ENCODE measurements at regions not wholly inside any gene's neighbourhood (a gene's known extent, or its start where the extent isn't known, plus 50 kb on each side); places are given as distances from the start of the nearest gene placed in this dataset.

GRCh38 chr19:31500946-31501345, 151.7 kb upstream of the TSHZ3 start:
- Histone ChIP-seq H2AFZ (no peak overlapping the region), H3K27me3 (no peaks in the 10 kb centered on the region), H3K9me2 (replicated peaks; ENCODE audit: insufficient read depth) (no peaks in the 10 kb centered on the region), H4K20me1 (ENCODE audit: insufficient read depth, poor library complexity, severe bottlenecking) (no peaks in the 10 kb centered on the region), H3K9me3 (ENCODE audit: low read depth) (no peaks in the 10 kb centered on the region), H3K27ac (no peak overlapping the region), H3K4me1 (ENCODE audit: insufficient read depth) (no peaks in the 10 kb centered on the region), H3K79me2 (no peaks in the 10 kb centered on the region), H3K36me3 (replicated peaks; ENCODE audit: insufficient read depth, low read depth) (no peaks in the 10 kb centered on the region), H3K4me3 (no peak overlapping the region), H3K4me2 (no peak overlapping the region)
- WGBS (ENCODE audit: low lambda C conversion rate, missing lambda C conversion rate), result 95% methylated on average over 11 of the region's 11 CpGs
- no peak for DNase-seq (ENCODE audit: low spot score)
- TF ChIP-seq EZH2phosphoT487 (IDR thresholded peaks at IDR 0.05; ENCODE audit: low read depth, severe bottlenecking, unreplicated experiment) (no peak), EZH2 (IDR thresholded peaks at IDR 0.05; ENCODE audit: borderline replicate concordance) (no peak), CTCF (IDR thresholded peaks at IDR 0.05; ENCODE audit: poor library complexity) (no peak)

GRCh38 chr19:31501427-31502195, 152.4 kb upstream of the TSHZ3 start:
- no peak overlapping the region for H2AFZ ChIP-seq
- no peaks in the 10 kb centered on the region for H3K9me3 ChIP-seq (ENCODE audit: low read depth)
- 91% methylated on average over 4 of the region's 4 CpGs for WGBS (ENCODE audit: low lambda C conversion rate, missing lambda C conversion rate)
- H3K79me2 ChIP-seq, result no peaks in the 10 kb centered on the region
- no peaks in the 10 kb centered on the region for H3K4me1 ChIP-seq (ENCODE audit: insufficient read depth)
- H4K20me1 ChIP-seq (ENCODE audit: insufficient read depth, poor library complexity, severe bottlenecking), result no peaks in the 10 kb centered on the region
- no peak overlapping the region for H3K27ac ChIP-seq
- H3K9me2 ChIP-seq (replicated peaks; ENCODE audit: insufficient read depth), result no peaks in the 10 kb centered on the region
- no peak overlapping the region for H3K4me3 ChIP-seq
- no peak overlapping the region for H3K4me2 ChIP-seq
- DNase-seq (ENCODE audit: low spot score), result no peak
- H3K36me3 ChIP-seq (replicated peaks; ENCODE audit: insufficient read depth, low read depth), result no peaks in the 10 kb centered on the region
- TF ChIP-seq CTCF (IDR thresholded peaks at IDR 0.05; ENCODE audit: poor library complexity), result no peak
- no peak for TF ChIP-seq EZH2 (IDR thresholded peaks at IDR 0.05; ENCODE audit: borderline replicate concordance)
- no peak for TF ChIP-seq EZH2phosphoT487 (IDR thresholded peaks at IDR 0.05; ENCODE audit: low read depth, severe bottlenecking, unreplicated experiment)
- no peaks in the 10 kb centered on the region for H3K27me3 ChIP-seq

GRCh38 chr19:31502536-31503170, 153.4 kb upstream of the TSHZ3 start:
- H3K4me3 ChIP-seq, result no peak overlapping the region
- H3K4me1 ChIP-seq (ENCODE audit: insufficient read depth), result no peaks in the 10 kb centered on the region
- H3K9me3 ChIP-seq (ENCODE audit: low read depth), result no peaks in the 10 kb centered on the region
- TF ChIP-seq EZH2 (IDR thresholded peaks at IDR 0.05; ENCODE audit: borderline replicate concordance), result no peak
- TF ChIP-seq CTCF (IDR thresholded peaks at IDR 0.05; ENCODE audit: poor library complexity), result no peak
- no peak for TF ChIP-seq EZH2phosphoT487 (IDR thresholded peaks at IDR 0.05; ENCODE audit: low read depth, severe bottlenecking, unreplicated experiment)
- 93% methylated on average over 16 of the region's 17 CpGs for WGBS (ENCODE audit: low lambda C conversion rate, missing lambda C conversion rate)
- no peaks in the 10 kb centered on the region for H4K20me1 ChIP-seq (ENCODE audit: insufficient read depth, poor library complexity, severe bottlenecking)
- no peaks in the 10 kb centered on the region for H3K36me3 ChIP-seq (replicated peaks; ENCODE audit: insufficient read depth, low read depth)
- H3K9me2 ChIP-seq (replicated peaks; ENCODE audit: insufficient read depth), result no peaks in the 10 kb centered on the region
- no peak overlapping the region for H3K4me2 ChIP-seq
- H3K27ac ChIP-seq, result no peak overlapping the region
- no peaks in the 10 kb centered on the region for H3K27me3 ChIP-seq
- H2AFZ ChIP-seq, result no peak overlapping the region
- DNase-seq (ENCODE audit: low spot score), result no peak
- no peaks in the 10 kb centered on the region for H3K79me2 ChIP-seq
